Esophagus muscularis mucosa (tissue), 3 donors: ENCODE measurements at regions not wholly inside any gene's neighbourhood (a gene's known extent, or its start where the extent isn't known, plus 50 kb on each side); places are given as distances from the start of the nearest gene placed in this dataset.

ENCODE experiments used
- CTCF ChIP-seq, 3 experiments: fragments of 200-600 bp in 2 of 3; fragments of 450-650 bp in 1 of 3; sonication (generic) in 2 of 3; IDR thresholded peaks; one replicate each; pipeline ENCODE4 v1.5.1; 2017 to 2019; ENCODE audit warnings: antibody characterized with exemption in 3 of 3, mild to moderate bottlenecking in 2 of 3, moderate library complexity in 1 of 3
- POLR2A ChIP-seq: fragments of 450-650 bp; IDR thresholded peaks from one replicate; pipeline ENCODE4 v1.6.1; 2017; ENCODE audit warnings: antibody characterized with exemption, moderate library complexity, mild to moderate bottlenecking, low read depth
- POLR2AphosphoS5 ChIP-seq, 2 donors: sonication (generic); formaldehyde crosslinking; IDR thresholded peaks; one replicate each; pipeline ENCODE4 v1.6.1; 2017; ENCODE audit warnings: antibody characterized with exemption in 2 of 2

- TF ChIP-seq POLR2AphosphoS5 (IDR thresholded peaks at IDR 0.05) (no peak), CTCF (IDR thresholded peaks at IDR 0.05) (no peak), POLR2A (no peak)
These were observed 322.1 kb downstream of the OSTF1 start for GRCh38 chr9:75410405-75410804.
